IMR-90 (cell line): ENCODE measurements at regions not wholly inside any gene's neighbourhood (a gene's known extent, or its start where the extent isn't known, plus 50 kb on each side); places are given as distances from the start of the nearest gene placed in this dataset.

ENCODE experiments used
- ATAC-seq: fragments of 200-7000 bp; cut with Tn5 transposase; 2 replicates; pipeline ENCODE4 v1.9.1; 2020; ENCODE audit warnings: low read depth, mild to moderate bottlenecking, moderate library complexity
- BruUV-seq: library from RNA; stranded (reverse); fragments of 400-500 nt; replicated peaks from 2 replicates; lab custom pipeline; 2021; lab: Mats Ljungman, UMichigan
- CTCF ChIA-PET: fragments of 300-600 bp; formaldehyde crosslinking; extraction: SDS; loops from one replicate; lab custom pipeline; 2021; ENCODE audit warnings: antibody characterized with exemption; lab: Yijun Ruan, JAX
- POLR2A ChIA-PET: fragments of 300-600 bp; sonication (Branson Sonifier 250); formaldehyde crosslinking; loops from one replicate; lab custom pipeline; 2022; ENCODE audit warnings: antibody characterized with exemption; ENCODE audit not compliant: unreplicated experiment; lab: Charles Lee
- DNase-seq: peaks from one replicate; pipeline ENCODE4 v3.0.0; 2013
- H2AFZ ChIP-seq: replicated peaks from 2 replicates; pipeline ENCODE3; 2013; ENCODE audit warnings: low read length, mild to moderate bottlenecking; ENCODE audit not compliant: poor library complexity
- H2AK5ac ChIP-seq: 2 replicates; pipeline ENCODE4 v1.6.1; 2013; ENCODE audit warnings: low read depth, low read length, inconsistent platforms
- H2AK9ac ChIP-seq: replicated peaks from 2 replicates; pipeline ENCODE3; 2013; ENCODE audit warnings: mild to moderate bottlenecking, low read depth, low read length, moderate library complexity; ENCODE audit not compliant: poor library complexity
- H2BK120ac ChIP-seq: 2 replicates; pipeline ENCODE4 v1.6.1; 2013; ENCODE audit warnings: low read depth, low read length, inconsistent platforms
- H2BK15ac ChIP-seq: 3 replicates; pipeline ENCODE4 v1.6.1; 2013; ENCODE audit warnings: low read depth, low read length, inconsistent platforms
- H2BK20ac ChIP-seq: 2 replicates; pipeline ENCODE4 v1.6.1; 2013; ENCODE audit warnings: low read depth, mild to moderate bottlenecking, inconsistent platforms, low read length, moderate library complexity
- H2BK5ac ChIP-seq: 2 replicates; pipeline ENCODE4 v1.6.1; 2013; ENCODE audit warnings: mild to moderate bottlenecking, low read depth, low read length, inconsistent platforms; ENCODE audit not compliant: poor library complexity, severe bottlenecking
- H3K14ac ChIP-seq: replicated peaks from 2 replicates; pipeline ENCODE4 v1.6.1; 2013; ENCODE audit warnings: low read depth, low read length, inconsistent platforms
- H3K18ac ChIP-seq: 2 replicates; pipeline ENCODE4 v1.6.1; 2013; ENCODE audit warnings: low read depth, low read length, control low read depth
- H3K23ac ChIP-seq: 2 replicates; pipeline ENCODE4 v1.6.1; 2013; ENCODE audit warnings: low read depth, low read length, inconsistent platforms
- H3K27ac ChIP-seq: 2 replicates; pipeline ENCODE4 v1.5.1; 2013; ENCODE audit warnings: mild to moderate bottlenecking, control low read depth, low read length; ENCODE audit not compliant: insufficient read depth
- H3K27me3 ChIP-seq: 2 replicates; pipeline ENCODE4 v1.6.1; 2013; ENCODE audit warnings: low read length; ENCODE audit not compliant: control insufficient read depth, insufficient read depth
- H3K36me3 ChIP-seq: 2 replicates; pipeline ENCODE4 v1.6.1; 2013; ENCODE audit warnings: low read length, mixed read lengths; ENCODE audit not compliant: control insufficient read depth, insufficient read depth
- H3K4ac ChIP-seq: 2 replicates; pipeline ENCODE4 v1.6.1; 2013; ENCODE audit warnings: low read depth, low read length, inconsistent platforms
- H3K4me1 ChIP-seq: 2 replicates; pipeline ENCODE4 v1.6.1; 2013; ENCODE audit warnings: low read length, mixed read lengths; ENCODE audit not compliant: control insufficient read depth, insufficient read depth
- H3K4me2 ChIP-seq: 2 replicates; pipeline ENCODE4 v1.6.1; 2013; ENCODE audit warnings: low read depth, mild to moderate bottlenecking, control low read depth, low read length, moderate library complexity
- H3K4me3 ChIP-seq: 2 replicates; pipeline ENCODE4 v1.5.1; 2013; ENCODE audit warnings: low read depth, mild to moderate bottlenecking, control low read depth, low read length, moderate library complexity; ENCODE audit not compliant: insufficient read depth
- H3K56ac ChIP-seq: 2 replicates; pipeline ENCODE4 v1.6.1; 2013; ENCODE audit warnings: low read length, inconsistent platforms; ENCODE audit not compliant: insufficient read depth; ENCODE audit errors: extremely low read depth
- H3K79me1 ChIP-seq, 2 experiments: 2 replicates each; pipeline ENCODE4 v1.6.1; 2013; ENCODE audit warnings: low read length in 2 of 2, inconsistent platforms in 1 of 2, low read depth in 1 of 2
- H3K9ac ChIP-seq: 2 replicates; pipeline ENCODE4 v1.6.1; 2013; ENCODE audit warnings: low read depth, low read length, control low read depth
- H3K9me1 ChIP-seq: 2 replicates; pipeline ENCODE4 v1.6.1; 2013; ENCODE audit warnings: low read length, inconsistent platforms; ENCODE audit not compliant: insufficient read depth
- H3K9me3 ChIP-seq: 2 replicates; pipeline ENCODE4 v1.6.1; 2013; ENCODE audit warnings: low read length; ENCODE audit not compliant: control insufficient read depth, insufficient read depth
- H4K20me1 ChIP-seq: 2 replicates; pipeline ENCODE4 v1.6.1; 2013; ENCODE audit warnings: low read length, inconsistent platforms; ENCODE audit not compliant: insufficient read depth
- H4K5ac ChIP-seq: 2 replicates; pipeline ENCODE4 v1.6.1; 2013; ENCODE audit warnings: mild to moderate bottlenecking, low read depth, low read length, control low read depth
- H4K8ac ChIP-seq, 2 experiments: 2 replicates each; pipeline ENCODE4 v1.6.1; 2013; ENCODE audit warnings: low read depth in 2 of 2, low read length in 2 of 2, control low read depth in 1 of 2, inconsistent platforms in 1 of 2
- H4K91ac ChIP-seq: 2 replicates; pipeline ENCODE4 v1.6.1; 2013; ENCODE audit warnings: low read depth, low read length, inconsistent platforms; ENCODE audit not compliant: insufficient read depth
- BHLHE40 ChIP-seq: fragments of 150-350 bp; IDR thresholded peaks from 2 replicates; pipeline ENCODE4 v1.6.1; 2016; ENCODE audit warnings: mild to moderate bottlenecking, low read depth, low read length
- CTCF ChIP-seq: conservative IDR thresholded peaks from 2 replicates; pipeline ENCODE4 v1.5.1; 2012; ENCODE audit warnings: mild to moderate bottlenecking, low read depth, low read length, improper control_type of control experiment
- ELK1 ChIP-seq: fragments of 150-350 bp; IDR thresholded peaks from 2 replicates; pipeline ENCODE4 v1.6.1; 2016; ENCODE audit warnings: low read depth, mild to moderate bottlenecking, low read length, moderate library complexity, borderline replicate concordance
- MAZ ChIP-seq: IDR thresholded peaks from 2 replicates; pipeline ENCODE4 v1.6.1; 2012; ENCODE audit warnings: low read depth, mild to moderate bottlenecking, low read length, improper control_type of control experiment, moderate library complexity, borderline replicate concordance
- NFE2L2 ChIP-seq: fragments of 150-350 bp; IDR thresholded peaks from 2 replicates; pipeline ENCODE4 v1.6.1; 2016; ENCODE audit warnings: low read depth, mild to moderate bottlenecking, low read length
- POLR2A ChIP-seq: IDR thresholded peaks from 2 replicates; pipeline ENCODE4 v1.6.1; 2012; ENCODE audit warnings: mild to moderate bottlenecking, low read depth, low read length
- RAD21 ChIP-seq: IDR thresholded peaks from 2 replicates; pipeline ENCODE4 v1.6.1; 2012; ENCODE audit warnings: low read length, improper control_type of control experiment
- RCOR1 ChIP-seq: IDR thresholded peaks from 2 replicates; pipeline ENCODE4 v1.6.1; 2012; ENCODE audit warnings: mild to moderate bottlenecking, low read length, improper control_type of control experiment; ENCODE audit not compliant: insufficient replicate concordance
- RFX5 ChIP-seq: IDR thresholded peaks from 2 replicates; pipeline ENCODE4 v1.8.0; 2012; ENCODE audit warnings: low read depth, mild to moderate bottlenecking, low read length, moderate library complexity
- WGBS, 2 experiments: methylation state at CpG; one replicate each; pipeline versions ENCODE4 v1.1.5 to v1.1.7; 2013; ENCODE audit warnings: missing lambda C conversion rate in 2 of 2; ENCODE audit not compliant: insufficient read length in 1 of 2; ENCODE audit errors: extremely low coverage in 2 of 2; 5-methylcytosine and 5-hydroxymethylcytosine counted together
- dilution Hi-C: fragments of 300-500 bp; cut with HindIII; formaldehyde crosslinking; loops from one replicate; pipeline ENCODE4 v1.14.3; 2018; ENCODE audit warnings: low sequenced_read_pairs; ENCODE audit not compliant: unreplicated experiment
- in situ Hi-C: fragments of 300-500 bp; cut with MboI; formaldehyde crosslinking; loops from 3 replicates; pipeline ENCODE4 v1.14.3; 2019; ENCODE audit warnings: low sequenced_read_pairs, inconsistent platforms, mixed read lengths
- intact Hi-C: fragments of 100-400 bp; cut with micrococcal nuclease; formaldehyde crosslinking; loops from 2 replicates; pipeline ENCODE4 v1.10.0; 2022
- TF ChIP-seq, protein P1 (sequence below): fragments of 150-350 bp; IDR thresholded peaks from 2 replicates; pipeline ENCODE4 v1.6.1; 2017; ENCODE audit warnings: mild to moderate bottlenecking, antibody characterized with exemption, low read length, low read depth

DNA sequence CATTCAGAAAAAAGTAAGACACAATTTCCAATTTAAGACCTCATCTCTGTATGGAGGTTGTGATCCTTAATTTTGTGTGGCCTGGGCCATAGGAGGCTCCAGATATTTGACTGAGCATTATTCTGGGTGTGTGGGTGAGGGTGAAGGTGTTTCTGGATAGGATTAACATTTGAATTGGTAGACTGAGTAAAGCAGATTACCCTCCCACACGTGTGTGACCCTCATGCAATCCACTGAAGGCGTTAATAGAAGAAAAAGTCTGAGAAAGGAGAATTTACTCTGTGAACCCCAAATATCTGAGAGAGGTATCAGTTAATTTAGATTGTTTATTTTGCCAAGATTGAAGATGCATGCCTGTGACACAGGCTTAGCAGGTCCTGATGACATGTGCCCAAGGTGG is 328.0 kb upstream of the POT1 start:
- no TSS peak for BruUV-seq
- Histone ChIP-seq H2AFZ (no peak overlapping the region), H4K91ac (no peak overlapping the region), H3K79me1 (no peaks in the 10 kb centered on the region), H4K8ac (no peak overlapping the region), H2BK20ac (no peak overlapping the region), H3K56ac (no peak overlapping the region), H3K27me3 (no peaks in the 10 kb centered on the region), H3K4me1 (no peaks in the 10 kb centered on the region), H3K14ac (no peak overlapping the region), H3K9me3 (0 out of 2 replicates have a peak, but pooled peaks cover 1% of the 10 kb centered on the region), H2BK5ac (no peak overlapping the region), H2BK15ac (no peak overlapping the region), H3K4me3 (no peak overlapping the region), H2BK120ac (no peak overlapping the region), H3K9ac (no peak overlapping the region), H3K27ac (no peak overlapping the region), H2AK5ac (no peak overlapping the region), H4K5ac (no peak overlapping the region), H3K23ac (no peak overlapping the region), H3K36me3 (no peaks in the 10 kb centered on the region), H3K18ac (no peak overlapping the region), H3K9me1 (no peaks in the 10 kb centered on the region), H3K4me2 (no peak overlapping the region), H2AK9ac (no peak overlapping the region), H3K4ac (no peak overlapping the region), H4K20me1 (no peaks in the 10 kb centered on the region)
- dilution Hi-C loops (no loop called here), in situ Hi-C loops (no loop called here), intact Hi-C loops (no loop called here)
- ChIA-PET POLR2A (no interaction called here), CTCF (no interaction called here)
- TF ChIP-seq BHLHE40, result no peak
- TF ChIP-seq, protein P1, sequence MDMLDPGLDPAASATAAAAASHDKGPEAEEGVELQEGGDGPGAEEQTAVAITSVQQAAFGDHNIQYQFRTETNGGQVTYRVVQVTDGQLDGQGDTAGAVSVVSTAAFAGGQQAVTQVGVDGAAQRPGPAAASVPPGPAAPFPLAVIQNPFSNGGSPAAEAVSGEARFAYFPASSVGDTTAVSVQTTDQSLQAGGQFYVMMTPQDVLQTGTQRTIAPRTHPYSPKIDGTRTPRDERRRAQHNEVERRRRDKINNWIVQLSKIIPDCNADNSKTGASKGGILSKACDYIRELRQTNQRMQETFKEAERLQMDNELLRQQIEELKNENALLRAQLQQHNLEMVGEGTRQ, result no peak
- TF ChIP-seq RFX5, result no peak
- TF ChIP-seq NFE2L2, result no peak
- no peak for TF ChIP-seq RAD21
- no peak for TF ChIP-seq RCOR1
- TF ChIP-seq POLR2A, result no peak
- TF ChIP-seq MAZ, result no peak
- TF ChIP-seq ELK1, result no peak
- TF ChIP-seq CTCF, result no peak
- ATAC-seq (no peak), DNase-seq (no peak)
- no CpG with 5 or more reads among the region's 2 CpGs for WGBS, 2 experiments
